GM12878 (cell line): ENCODE measurements at regions not wholly inside any gene's neighbourhood (a gene's known extent, or its start where the extent isn't known, plus 50 kb on each side); places are given as distances from the start of the nearest gene placed in this dataset.

ENCODE experiments used
- ASH2L ChIP-seq: fragments of 300-600, 200-600 bp; sonication (generic); IDR thresholded peaks from 2 replicates; pipeline ENCODE4 v1.6.1; 2017; ENCODE audit warnings: low read depth, mild to moderate bottlenecking, borderline replicate concordance
- CEBPB ChIP-seq, 2 experiments: fragments of 150-350 bp in 1 of 2; IDR thresholded peaks; 2 replicates each; pipeline ENCODE4 v1.6.1; 2012 to 2014; ENCODE audit warnings: low read depth in 2 of 2, low read length in 2 of 2, borderline replicate concordance in 1 of 2, inconsistent platforms in 1 of 2
- CTCF ChIP-seq, 3 experiments: IDR thresholded peaks in 2 of 3; conservative IDR thresholded peaks in 1 of 3; 2 replicates each; pipeline ENCODE4 v1.5.1; 2011; ENCODE audit warnings: low read depth in 3 of 3, low read length in 3 of 3, mild to moderate bottlenecking in 3 of 3, control low read depth in 2 of 3, moderate library complexity in 2 of 3, inconsistent platforms in 1 of 3, mixed read lengths in 1 of 3; ENCODE audit not compliant: control insufficient read depth in 2 of 3, insufficient read depth in 1 of 3; ENCODE audit errors: extremely low read depth in 1 of 3
- POLR2A ChIP-seq: IDR thresholded peaks from 2 replicates; pipeline ENCODE4 v1.6.1; 2011; ENCODE audit warnings: low read depth, mild to moderate bottlenecking, low read length
- TAF1 ChIP-seq: IDR thresholded peaks from 2 replicates; pipeline ENCODE4 v1.6.1; 2011; ENCODE audit warnings: mild to moderate bottlenecking, low read depth, low read length, borderline replicate concordance
- ZSCAN29 ChIP-seq: fragments of 450-650 bp; IDR thresholded peaks from 2 replicates; pipeline ENCODE4 v1.6.1; 2017; ENCODE audit warnings: mild to moderate bottlenecking, moderate library complexity
- ZZZ3 ChIP-seq: IDR thresholded peaks from 2 replicates; pipeline ENCODE4 v1.6.1; 2011; ENCODE audit warnings: low read depth; ENCODE audit not compliant: control insufficient read depth, insufficient read length

GRCh38 chr6:94462231-94462630 is 1042.9 kb upstream of the EPHA7 start:
- TF ChIP-seq ZSCAN29, result no peak
- no peak for TF ChIP-seq CEBPB (IDR thresholded peaks at IDR 0.05; ENCODE audit: borderline replicate concordance in 1 of 2, low read depth in 2 of 2, low read length in 2 of 2)
- no peak for TF ChIP-seq POLR2A
- TF ChIP-seq ZZZ3, result no peak
- TF ChIP-seq TAF1, result no peak
- TF ChIP-seq ASH2L, result no peak
- TF ChIP-seq CTCF (IDR thresholded peaks at IDR 0.05 in 2 of 3, conservative IDR thresholded peaks at IDR 0.05 in 1 of 3; ENCODE audit: control insufficient read depth in 2 of 3, extremely low read depth in 1 of 3, insufficient read depth in 1 of 3, low read depth in 3 of 3, low read length in 3 of 3), result no peak
